Hematopoietic multipotent progenitor cell treated with erythropoietin and hydrocortisone succinate and interleukin-3 and kit ligand, for 17 days (in vitro differentiated cells): ENCODE measurements at regions not wholly inside any gene's neighbourhood (a gene's known extent, or its start where the extent isn't known, plus 50 kb on each side); places are given as distances from the start of the nearest gene placed in this dataset.
A peak's percentile ranks its signal among the peaks of the same experiment; 100 is the strongest.
"Not testable (repeated sequence)": the region's sequence is repeated elsewhere in the genome, so short reads cannot be mapped to it uniquely, and the experiment has no call there.

ENCODE experiments used
- DNase-seq: peaks from one replicate; pipeline ENCODE4 v3.0.0-alpha.2; 2015; ENCODE audit warnings: low spot score

DNA sequence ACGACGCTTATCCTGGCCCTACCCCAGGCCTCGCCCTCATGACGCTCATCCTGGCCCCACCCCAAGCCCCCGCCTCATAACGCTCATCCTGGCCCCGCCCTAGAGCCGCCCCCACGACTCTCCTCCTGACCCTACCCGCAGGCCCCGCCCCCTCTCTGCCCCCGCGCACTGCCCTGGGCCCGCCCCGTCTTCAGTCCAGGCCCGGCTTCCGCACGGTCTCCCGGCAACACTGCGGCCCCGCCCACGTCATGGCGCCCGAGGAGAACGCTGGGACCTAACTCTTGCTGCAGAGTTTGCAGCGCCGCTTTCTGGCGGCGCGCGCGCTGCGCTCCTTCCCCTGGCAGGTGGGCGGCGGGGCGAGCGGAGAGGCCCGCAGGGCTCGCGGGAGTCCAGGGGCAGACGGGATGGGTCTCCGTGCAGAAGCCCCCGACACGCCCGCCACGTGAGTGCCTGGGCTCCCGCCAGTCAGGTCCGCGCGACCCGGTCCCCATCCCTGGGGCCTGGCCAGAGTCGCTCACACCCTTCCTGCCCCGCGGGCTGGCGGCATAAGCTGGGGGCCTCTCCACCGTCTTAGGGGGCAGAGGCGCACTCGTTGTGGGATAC lies 52.5 kb upstream of the ROPN1B start:
- peak; percentile 92 for DNase-seq

DNA sequence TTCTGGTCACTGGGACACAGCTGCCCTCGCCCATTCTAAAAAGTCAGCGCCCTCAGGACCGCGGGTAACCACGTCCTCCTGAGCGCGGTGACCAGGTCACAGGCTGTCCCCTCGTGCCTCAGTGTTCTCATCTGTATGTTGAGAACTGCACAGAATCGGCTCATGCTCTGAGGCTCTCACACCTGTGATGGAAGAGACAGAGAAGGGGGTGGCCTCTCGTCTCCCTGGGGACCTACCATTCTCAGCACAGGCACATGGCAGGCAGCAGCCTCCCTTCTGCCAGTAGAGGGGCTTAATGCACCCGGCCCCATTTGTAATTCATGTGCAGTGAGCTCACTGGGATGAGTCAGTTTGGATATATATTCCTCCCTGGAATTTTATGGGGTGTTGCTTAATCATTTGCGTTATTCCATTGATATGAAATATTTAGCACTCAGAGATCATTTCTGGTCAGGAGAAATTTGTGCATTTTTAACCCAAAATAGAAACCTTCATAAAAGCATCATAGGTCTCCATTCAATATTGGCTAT lies 51.9 kb upstream of the ROPN1B start:
- DNase-seq: peak; percentile 9

DNA sequence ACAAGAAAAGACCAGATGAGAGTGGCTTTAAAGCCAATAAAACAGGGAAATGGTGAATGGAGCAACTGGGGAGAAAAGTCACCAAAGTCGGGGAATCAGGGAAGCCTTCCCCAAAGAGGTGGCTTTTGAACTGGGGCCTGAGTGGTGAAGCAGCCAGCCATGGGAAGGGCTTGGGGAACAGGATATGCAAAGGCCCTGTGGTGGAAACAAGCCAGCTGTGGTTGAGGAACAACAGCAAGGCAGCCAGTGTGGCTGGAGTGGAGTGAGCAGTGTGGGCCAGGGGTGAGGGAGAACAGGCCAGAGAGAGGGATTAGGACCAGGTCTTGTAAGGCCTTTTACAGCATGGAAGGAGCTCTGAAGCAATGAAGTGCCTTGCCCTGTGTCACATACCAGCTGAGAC lies 51.0 kb upstream of the ROPN1B start:
- DNase-seq: not testable (repeated sequence)

DNA sequence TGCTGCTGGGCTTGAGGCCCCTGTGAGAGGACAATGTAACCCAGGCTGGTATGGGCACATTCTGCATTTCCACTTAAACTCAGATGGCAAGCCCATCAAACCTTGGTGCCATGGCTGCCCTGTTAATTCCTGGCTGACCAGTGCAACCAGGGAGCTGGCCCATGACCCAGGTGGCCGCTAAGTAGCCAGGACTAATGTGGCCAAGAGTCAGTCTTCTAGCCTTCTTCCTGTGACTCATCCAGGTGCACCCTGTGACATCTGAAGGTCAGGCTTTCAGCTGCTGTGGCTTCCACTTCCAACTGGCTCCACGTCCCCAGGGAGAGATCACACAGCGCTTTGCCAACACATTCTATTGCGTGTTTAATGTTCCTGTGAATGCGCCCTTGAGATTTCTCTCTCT lies 50.5 kb upstream of the ROPN1B start:
- not testable (repeated sequence) for DNase-seq

DNA sequence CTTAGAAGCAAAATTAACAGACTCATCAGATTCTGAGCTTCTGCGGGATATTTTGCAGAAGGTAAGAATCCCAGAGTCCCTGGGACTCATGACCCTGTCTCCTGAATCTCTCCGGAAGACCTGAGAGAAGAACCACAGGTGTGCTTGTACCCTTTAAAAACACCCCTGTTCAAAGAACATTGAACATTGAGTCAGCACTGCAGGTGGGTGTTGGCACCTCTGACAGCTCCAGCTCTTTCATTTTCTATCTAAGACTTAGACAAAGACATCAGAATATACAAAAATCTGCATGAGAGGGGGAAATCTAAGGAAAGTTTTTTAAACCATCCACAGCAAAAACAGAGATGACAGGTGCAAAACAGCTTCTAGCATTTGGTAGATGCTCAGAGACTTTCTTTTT lies 50.1 kb upstream of the ROPN1B start:
- not testable (repeated sequence) for DNase-seq
